SK-N-SH treated with all-trans-retinoic acid at 6 μM for 48 hours (cell line): ENCODE measurements at regions not wholly inside any gene's neighbourhood (a gene's known extent, or its start where the extent isn't known, plus 50 kb on each side); places are given as distances from the start of the nearest gene placed in this dataset.

ENCODE experiments used
- CSDC2 ChIP-seq: fragments of 250-450 bp; sonication (Bioruptor Pico); IDR thresholded peaks from 2 replicates; pipeline ENCODE4 v1.5.0; 2020; ENCODE audit warnings: mild to moderate bottlenecking, moderate library complexity
- ZFP3 ChIP-seq: fragments of 250-450 bp; sonication (Bioruptor Pico); IDR thresholded peaks from 2 replicates; pipeline ENCODE4 v1.5.0; 2020; ENCODE audit warnings: mild to moderate bottlenecking, moderate library complexity
- ZNF70 ChIP-seq: fragments of 450-650 bp; formaldehyde crosslinking; IDR thresholded peaks from 2 replicates; pipeline ENCODE4 v1.5.0; 2020; ENCODE audit warnings: mild to moderate bottlenecking, moderate library complexity

GRCh38 chr16:85552980-85553435 lies 60.1 kb upstream of the GSE1 start:
- TF ChIP-seq CSDC2 (CRISPR knock-in tag) = no peak
- no peak for TF ChIP-seq ZNF70 (CRISPR knock-in tag)
- no peak for TF ChIP-seq ZFP3 (CRISPR knock-in tag)
